D341Med (cell line): ENCODE measurements at regions not wholly inside any gene's neighbourhood (a gene's known extent, or its start where the extent isn't known, plus 50 kb on each side); places are given as distances from the start of the nearest gene placed in this dataset.

Experiments
- DNase-seq: peaks from one replicate; pipeline ENCODE4 v3.0.0; 2012; ENCODE audit warnings: low spot score

GRCh38 chr7:84821671-84822534 lies 365.0 kb downstream of the SEMA3D start:
- DNase-seq: no peak

- DNase-seq: no peak
Observed at GRCh38 chr7:84820481-84820880, 366.4 kb downstream of the SEMA3D start.

- DNase-seq: no peak
Observed at GRCh38 chr7:84817016-84817415, 369.8 kb downstream of the SEMA3D start.

- DNase-seq: no peak
Observed at GRCh38 chr7:84813376-84813775, 373.5 kb downstream of the SEMA3D start.

GRCh38 chr7:84812021-84812420 lies 374.8 kb downstream of the SEMA3D start:
- DNase-seq: no peak

GRCh38 chr7:84811362-84811761 lies 375.5 kb downstream of the SEMA3D start:
- no peak for DNase-seq

GRCh38 chr7:84809877-84810276 lies 377.0 kb downstream of the SEMA3D start:
- DNase-seq: no peak

- DNase-seq: no peak
Observed at GRCh38 chr7:84803979-84804378, 382.9 kb downstream of the SEMA3D start.

GRCh38 chr7:84801396-84801795 lies 385.5 kb downstream of the SEMA3D start:
- DNase-seq: no peak

GRCh38 chr7:84800846-84801245 lies 386.0 kb downstream of the SEMA3D start:
- DNase-seq: no peak

- DNase-seq: no peak
Observed at GRCh38 chr7:84799106-84799505, 387.8 kb downstream of the SEMA3D start.

GRCh38 chr7:84792231-84792893 lies 394.5 kb downstream of the SEMA3D start:
- DNase-seq: no peak

GRCh38 chr7:84790882-84791281 lies 396.0 kb downstream of the SEMA3D start:
- DNase-seq: no peak

GRCh38 chr7:84786073-84786472 lies 400.8 kb downstream of the SEMA3D start:
- DNase-seq: no peak

- no peak for DNase-seq
Observed at GRCh38 chr7:84784450-84784849, 402.4 kb downstream of the SEMA3D start.

GRCh38 chr7:84783141-84783778 lies 403.6 kb downstream of the SEMA3D start:
- no peak for DNase-seq

- DNase-seq: no peak
Observed at GRCh38 chr7:84781838-84782237, 405.0 kb downstream of the SEMA3D start.

GRCh38 chr7:84780158-84781124 lies 406.4 kb downstream of the SEMA3D start:
- no peak for DNase-seq

- no peak for DNase-seq
Observed at GRCh38 chr7:84757761-84758160, 429.1 kb downstream of the SEMA3D start.

- no peak for DNase-seq
Observed at GRCh38 chr7:84746353-84746752, 440.5 kb downstream of the SEMA3D start.

- no peak for DNase-seq
Observed at GRCh38 chr7:84744385-84744784, 442.5 kb downstream of the SEMA3D start.
